WERI-Rb-1 (cell line): ENCODE measurements at regions not wholly inside any gene's neighbourhood (a gene's known extent, or its start where the extent isn't known, plus 50 kb on each side); places are given as distances from the start of the nearest gene placed in this dataset.
"Not testable (repeated sequence)": the region's sequence is repeated elsewhere in the genome, so short reads cannot be mapped to it uniquely, and the experiment has no call there.

ENCODE experiments used
- DNase-seq: peaks from one replicate; pipeline ENCODE4 v3.0.0-alpha.2; 2020
- H3K27ac ChIP-seq: fragments of 250-450 bp; sonication (Bioruptor Pico); 2 replicates; pipeline ENCODE4 v1.5.1; 2020; ENCODE audit warnings: mild to moderate bottlenecking, moderate library complexity
- H3K27me3 ChIP-seq: fragments of 250-450 bp; sonication (Bioruptor Pico); 2 replicates; pipeline ENCODE4 v1.5.1; 2021; ENCODE audit warnings: mild to moderate bottlenecking, low read depth, moderate library complexity; ENCODE audit not compliant: insufficient read depth, severe bottlenecking
- H3K36me3 ChIP-seq: fragments of 250-450 bp; sonication (Bioruptor Pico); 2 replicates; pipeline ENCODE4 v1.5.1; 2020; ENCODE audit warnings: mild to moderate bottlenecking, moderate library complexity
- H3K4me3 ChIP-seq: 2 replicates; pipeline ENCODE4 v1.5.1; 2011; ENCODE audit warnings: low read depth, mild to moderate bottlenecking, control low read depth, low read length
- H3K9me3 ChIP-seq: fragments of 250-450 bp; sonication (Bioruptor Pico); 2 replicates; pipeline ENCODE4 v1.5.1; 2021; ENCODE audit warnings: mild to moderate bottlenecking, moderate library complexity; ENCODE audit not compliant: severe bottlenecking
- TF ChIP-seq, protein P1 (sequence below): IDR thresholded peaks from 2 replicates; pipeline ENCODE4 v1.5.1; 2011; ENCODE audit warnings: low read depth, mild to moderate bottlenecking, control low read depth, inconsistent platforms, low read length

DNA sequence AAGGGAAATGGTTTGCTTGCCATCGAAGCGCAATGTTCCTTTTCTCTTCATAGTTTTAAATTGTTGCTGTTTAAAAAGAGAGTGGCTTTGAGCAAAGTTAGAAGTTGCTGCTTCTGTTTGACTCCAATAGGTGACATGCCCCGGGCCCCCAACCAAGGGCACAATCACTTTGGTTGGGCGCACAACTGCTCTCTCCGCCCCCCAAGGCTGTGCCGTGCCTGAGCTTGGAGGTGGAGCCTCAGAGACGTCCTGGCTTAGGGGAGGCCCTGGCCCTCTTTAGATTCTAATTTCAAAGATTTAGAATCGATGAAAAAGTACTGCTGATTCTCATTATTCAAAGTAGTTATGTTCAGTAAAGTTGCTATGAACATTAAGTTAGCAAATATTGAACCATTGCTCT, 725.9 kb downstream of the COL12A1 start:
- no peaks in the 10 kb centered on the region for H3K36me3 ChIP-seq
- TF ChIP-seq, protein P1, sequence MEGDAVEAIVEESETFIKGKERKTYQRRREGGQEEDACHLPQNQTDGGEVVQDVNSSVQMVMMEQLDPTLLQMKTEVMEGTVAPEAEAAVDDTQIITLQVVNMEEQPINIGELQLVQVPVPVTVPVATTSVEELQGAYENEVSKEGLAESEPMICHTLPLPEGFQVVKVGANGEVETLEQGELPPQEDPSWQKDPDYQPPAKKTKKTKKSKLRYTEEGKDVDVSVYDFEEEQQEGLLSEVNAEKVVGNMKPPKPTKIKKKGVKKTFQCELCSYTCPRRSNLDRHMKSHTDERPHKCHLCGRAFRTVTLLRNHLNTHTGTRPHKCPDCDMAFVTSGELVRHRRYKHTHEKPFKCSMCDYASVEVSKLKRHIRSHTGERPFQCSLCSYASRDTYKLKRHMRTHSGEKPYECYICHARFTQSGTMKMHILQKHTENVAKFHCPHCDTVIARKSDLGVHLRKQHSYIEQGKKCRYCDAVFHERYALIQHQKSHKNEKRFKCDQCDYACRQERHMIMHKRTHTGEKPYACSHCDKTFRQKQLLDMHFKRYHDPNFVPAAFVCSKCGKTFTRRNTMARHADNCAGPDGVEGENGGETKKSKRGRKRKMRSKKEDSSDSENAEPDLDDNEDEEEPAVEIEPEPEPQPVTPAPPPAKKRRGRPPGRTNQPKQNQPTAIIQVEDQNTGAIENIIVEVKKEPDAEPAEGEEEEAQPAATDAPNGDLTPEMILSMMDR: no peak
- DNase-seq: no peak
- no peak overlapping the region for H3K27ac ChIP-seq
- no peaks in the 10 kb centered on the region for H3K9me3 ChIP-seq
- no peak overlapping the region for H3K4me3 ChIP-seq
- H3K27me3 ChIP-seq: peaks cover 43% of the 10 kb centered on the region

DNA sequence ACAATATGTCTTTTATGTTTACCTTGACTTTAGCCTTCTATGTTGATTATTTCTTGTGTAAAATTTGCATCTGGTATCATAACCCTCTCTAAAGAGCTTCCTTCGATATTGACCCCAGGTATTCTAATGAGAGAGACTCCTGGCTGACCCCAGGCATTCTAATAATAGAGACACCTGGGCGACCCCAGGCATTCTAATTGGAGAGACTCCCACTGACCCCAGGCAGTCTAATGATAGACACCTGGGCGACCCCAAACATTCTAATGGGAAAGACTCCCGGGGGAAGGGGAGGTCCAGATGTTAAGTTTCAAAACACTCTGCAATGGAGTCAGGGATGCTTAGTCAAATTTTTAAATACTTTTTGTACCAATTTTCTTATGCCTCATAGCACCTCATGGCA, 726.4 kb downstream of the COL12A1 start:
- Histone ChIP-seq H3K4me3 (no peak overlapping the region), H3K27me3 (peaks cover 48% of the 10 kb centered on the region), H3K36me3 (no peaks in the 10 kb centered on the region), H3K9me3 (no peaks in the 10 kb centered on the region), H3K27ac (no peak overlapping the region)
- DNase-seq: no peak
- TF ChIP-seq, protein P1: no peak

DNA sequence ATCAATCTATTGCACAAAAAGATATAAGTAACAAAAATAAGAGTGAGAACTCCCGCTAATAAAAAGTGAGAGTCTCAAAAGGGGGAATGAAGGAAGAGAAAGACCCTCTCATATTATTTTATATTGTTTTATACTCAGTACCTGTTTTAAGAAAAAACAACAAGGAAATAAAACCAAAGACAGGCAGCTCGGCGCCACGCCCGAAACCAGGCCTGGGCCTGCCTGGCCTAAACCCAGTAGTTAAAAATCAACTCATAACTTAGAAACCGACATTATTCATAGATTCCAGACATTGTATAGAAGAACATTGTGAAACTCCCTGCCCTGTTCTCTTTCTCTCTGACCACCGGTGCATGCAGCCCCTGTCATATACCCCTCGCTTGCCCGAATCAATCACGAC, 731.8 kb downstream of the COL12A1 start:
- H3K27ac ChIP-seq, H3K36me3 ChIP-seq, H3K4me3 ChIP-seq, DNase-seq, H3K9me3 ChIP-seq: not testable (repeated sequence)
- peaks cover 32% of the 10 kb centered on the region for H3K27me3 ChIP-seq

DNA sequence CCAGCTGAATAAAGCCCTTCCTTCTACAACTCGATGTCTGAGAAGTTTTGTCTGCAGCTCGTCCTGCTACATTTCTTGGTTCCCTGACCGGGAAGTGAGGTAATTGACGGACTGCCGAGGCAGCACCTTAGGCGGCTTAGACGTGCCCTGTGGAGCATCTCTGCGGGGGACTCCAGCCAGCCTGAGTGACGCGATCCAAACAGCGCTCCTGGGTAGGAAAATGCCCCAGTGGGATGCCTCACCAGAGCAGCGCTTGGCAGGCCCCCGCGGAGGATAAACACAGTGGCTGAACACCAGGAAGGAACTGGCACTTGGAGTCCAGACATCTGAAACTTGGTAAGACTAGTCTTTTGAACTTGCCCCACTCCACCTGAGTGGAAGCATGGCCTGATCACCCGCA, 737.3 kb downstream of the COL12A1 start:
- not testable (repeated sequence) for H3K4me3 ChIP-seq, H3K27ac ChIP-seq, H3K36me3 ChIP-seq, DNase-seq, H3K9me3 ChIP-seq
- peaks cover 32% of the 10 kb centered on the region for H3K27me3 ChIP-seq

DNA sequence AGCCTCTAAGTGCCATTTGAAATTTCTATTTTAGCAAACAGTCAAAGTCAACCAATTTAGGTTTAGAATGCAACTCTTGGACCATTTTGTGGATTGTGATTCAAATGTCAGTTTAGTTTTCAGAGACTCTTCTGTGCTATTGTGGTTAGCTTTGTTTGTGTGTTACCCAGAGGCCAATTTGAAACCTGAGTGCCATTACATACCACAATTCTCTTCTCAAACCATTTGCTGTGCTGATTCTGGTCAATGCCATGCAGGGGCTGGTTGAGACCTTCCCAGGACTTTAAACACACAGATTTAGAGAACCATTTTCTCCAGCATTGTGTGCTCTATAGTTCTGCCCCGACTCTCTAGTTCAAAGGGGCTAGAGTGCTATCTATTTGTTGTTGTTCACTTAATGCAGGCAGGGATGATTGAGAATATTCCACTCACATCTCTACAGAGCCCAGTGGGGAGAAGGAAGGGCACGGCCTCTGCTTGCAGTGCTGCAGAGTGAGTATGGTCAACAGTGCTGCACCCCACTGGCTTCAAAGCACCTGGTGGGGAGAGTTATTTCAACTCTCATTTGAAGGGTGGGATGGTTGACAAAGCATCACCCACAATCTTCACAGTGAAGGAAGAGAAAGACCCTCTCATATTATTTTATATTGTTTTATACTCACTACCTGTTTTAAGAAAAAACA, 738.2 kb downstream of the COL12A1 start:
- no peaks in the 10 kb centered on the region for H3K36me3 ChIP-seq
- H3K27ac ChIP-seq: no peak overlapping the region
- H3K9me3 ChIP-seq: no peaks in the 10 kb centered on the region
- TF ChIP-seq, protein P1: no peak
- DNase-seq: no peak
- peaks cover 32% of the 10 kb centered on the region for H3K27me3 ChIP-seq
- H3K4me3 ChIP-seq: no peak overlapping the region

DNA sequence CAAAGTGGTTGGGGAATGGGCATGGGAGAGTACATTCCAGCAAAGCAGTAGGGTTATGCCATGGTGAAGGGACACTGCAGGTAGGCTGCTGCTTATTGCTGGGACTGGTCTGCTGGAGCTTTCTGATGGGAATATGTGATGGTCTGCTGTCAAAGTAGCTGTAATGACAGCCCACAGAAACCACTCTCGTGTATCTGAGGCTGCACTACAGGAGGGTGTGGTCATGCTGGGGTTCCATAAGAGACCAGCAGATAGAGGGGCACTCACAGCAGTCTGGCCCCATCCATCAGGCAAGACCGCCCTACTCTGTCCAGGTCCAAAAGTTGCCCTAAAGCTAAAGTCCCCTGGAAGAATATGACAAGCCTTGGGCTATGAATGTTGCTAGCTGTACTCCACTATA, 739.3 kb downstream of the COL12A1 start:
- no peak overlapping the region for H3K4me3 ChIP-seq
- H3K27me3 ChIP-seq: peaks cover 25% of the 10 kb centered on the region
- TF ChIP-seq, protein P1: no peak
- H3K9me3 ChIP-seq: no peaks in the 10 kb centered on the region
- DNase-seq: no peak
- no peaks in the 10 kb centered on the region for H3K36me3 ChIP-seq
- no peak overlapping the region for H3K27ac ChIP-seq

DNA sequence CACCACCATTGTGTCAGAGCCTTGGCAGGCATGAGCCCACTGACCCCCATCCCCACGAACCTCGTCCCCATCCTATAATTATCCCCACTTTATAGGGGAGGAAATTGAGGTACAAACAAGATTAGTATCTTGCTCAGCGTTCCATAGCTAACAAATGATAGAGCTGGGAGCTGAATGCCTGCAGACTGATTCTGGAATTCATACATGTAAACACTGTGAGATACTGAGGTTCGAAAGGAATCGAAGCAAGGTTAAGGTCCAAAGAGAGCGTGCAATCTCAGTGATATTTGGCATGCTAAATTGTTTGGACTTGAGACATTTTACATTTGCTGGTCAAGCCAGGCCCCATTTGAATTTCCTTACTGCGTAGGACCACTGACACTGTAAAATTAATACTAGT, 746.6 kb downstream of the COL12A1 start:
- H3K27ac ChIP-seq: no peak overlapping the region
- TF ChIP-seq, protein P1: no peak
- H3K36me3 ChIP-seq: no peaks in the 10 kb centered on the region
- DNase-seq: no peak
- H3K4me3 ChIP-seq: no peak overlapping the region
- H3K9me3 ChIP-seq: peaks cover 5% of the 10 kb centered on the region
- H3K27me3 ChIP-seq: peaks cover 14% of the 10 kb centered on the region
